Left lung (tissue), 4 donors: ENCODE measurements at regions not wholly inside any gene's neighbourhood (a gene's known extent, or its start where the extent isn't known, plus 50 kb on each side); places are given as distances from the start of the nearest gene placed in this dataset.

Experiments used
- ATAC-seq: fragments of 200-7000 bp; cut with Tn5 transposase; one replicate; pipeline ENCODE4 v1.9.1; 2020; ENCODE audit warnings: moderate library complexity
- DNase-seq, 4 donors: peaks; one replicate each; pipeline ENCODE4 v3.0.0-alpha.2; 2013 to 2020
- H3K27ac ChIP-seq, 2 donors: fragments of 200-600 bp; sonication (generic) in 1 of 2; one replicate each; pipeline versions ENCODE4 v1.5.0 to v1.8.0; 2020 to 2021
- H3K27me3 ChIP-seq, 2 donors: fragments of 200-600 bp; sonication (generic) in 1 of 2; one replicate each; pipeline versions ENCODE4 v1.5.0 to v1.8.0; 2020 to 2021
- H3K36me3 ChIP-seq, 2 donors: fragments of 200-600 bp; sonication (generic) in 1 of 2; one replicate each; pipeline versions ENCODE4 v1.5.0 to v1.8.0; 2020 to 2021
- H3K4me1 ChIP-seq, 2 donors: fragments of 200-600 bp; one replicate each; pipeline ENCODE4 v1.8.0; 2021
- H3K4me3 ChIP-seq, 2 donors: fragments of 200-600 bp; sonication (generic) in 1 of 2; one replicate each; pipeline versions ENCODE4 v1.5.0 to v1.8.0; 2020 to 2021; ENCODE audit warnings: mild to moderate bottlenecking in 1 of 2
- H3K9me3 ChIP-seq, 2 donors: fragments of 200-600 bp; sonication (generic) in 1 of 2; one replicate each; pipeline versions ENCODE4 v1.5.0 to v1.8.0; 2020 to 2021
- intact Hi-C, 2 donors: fragments of 100-400 bp; cut with DNase I; formaldehyde crosslinking; loops; one replicate each; pipeline versions ENCODE4 v1.11.2 to v1.14.2; 2022
- TF ChIP-seq, protein P1 (sequence below), 2 donors: fragments of 200-600 bp; sonication (generic) in 1 of 2; IDR thresholded peaks; one replicate each; pipeline versions ENCODE4 v1.5.0 to v1.8.0; 2021; ENCODE audit warnings: antibody characterized with exemption in 2 of 2
- donor health status: DM: no; HTN: yes; CAD: no.
- donor health status: DM: no; HTN: no; CAD: no.

DNA sequence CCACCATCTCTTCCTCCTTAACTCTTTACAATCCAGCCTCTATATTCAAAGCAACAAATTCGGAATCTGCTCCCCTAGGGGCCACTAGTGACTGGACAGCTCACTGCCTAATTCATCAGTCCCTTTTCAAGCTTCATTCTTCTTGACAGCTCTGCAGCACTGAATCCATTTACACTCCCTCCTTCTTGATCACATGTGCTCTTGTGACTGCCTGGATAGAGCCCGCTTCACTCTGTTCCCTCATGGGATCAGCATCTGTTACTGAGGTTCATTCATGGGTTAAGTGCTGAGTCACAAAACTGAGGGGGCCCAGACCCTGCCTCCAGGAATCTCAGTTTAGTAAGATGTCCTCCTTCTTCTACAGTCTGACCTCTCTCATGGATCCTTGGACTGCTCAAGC lies 81.5 kb downstream of the CYRIA start:
- Histone ChIP-seq H3K36me3 (peaks cover 0 to 6% of the 10 kb centered on the region in 2 donors), H3K27me3 (no peaks in the 10 kb centered on the region), H3K4me3 (no peak overlapping the region), H3K27ac (no peak overlapping the region), H3K9me3 (no peaks in the 10 kb centered on the region), H3K4me1 (peaks cover 0 to 23% of the 10 kb centered on the region in 2 donors)
- DNase-seq (no peak), ATAC-seq (no peak)
- intact Hi-C loops = no loop called here
- TF ChIP-seq, protein P1, sequence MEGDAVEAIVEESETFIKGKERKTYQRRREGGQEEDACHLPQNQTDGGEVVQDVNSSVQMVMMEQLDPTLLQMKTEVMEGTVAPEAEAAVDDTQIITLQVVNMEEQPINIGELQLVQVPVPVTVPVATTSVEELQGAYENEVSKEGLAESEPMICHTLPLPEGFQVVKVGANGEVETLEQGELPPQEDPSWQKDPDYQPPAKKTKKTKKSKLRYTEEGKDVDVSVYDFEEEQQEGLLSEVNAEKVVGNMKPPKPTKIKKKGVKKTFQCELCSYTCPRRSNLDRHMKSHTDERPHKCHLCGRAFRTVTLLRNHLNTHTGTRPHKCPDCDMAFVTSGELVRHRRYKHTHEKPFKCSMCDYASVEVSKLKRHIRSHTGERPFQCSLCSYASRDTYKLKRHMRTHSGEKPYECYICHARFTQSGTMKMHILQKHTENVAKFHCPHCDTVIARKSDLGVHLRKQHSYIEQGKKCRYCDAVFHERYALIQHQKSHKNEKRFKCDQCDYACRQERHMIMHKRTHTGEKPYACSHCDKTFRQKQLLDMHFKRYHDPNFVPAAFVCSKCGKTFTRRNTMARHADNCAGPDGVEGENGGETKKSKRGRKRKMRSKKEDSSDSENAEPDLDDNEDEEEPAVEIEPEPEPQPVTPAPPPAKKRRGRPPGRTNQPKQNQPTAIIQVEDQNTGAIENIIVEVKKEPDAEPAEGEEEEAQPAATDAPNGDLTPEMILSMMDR (IDR thresholded peaks at IDR 0.05) = no peak

DNA sequence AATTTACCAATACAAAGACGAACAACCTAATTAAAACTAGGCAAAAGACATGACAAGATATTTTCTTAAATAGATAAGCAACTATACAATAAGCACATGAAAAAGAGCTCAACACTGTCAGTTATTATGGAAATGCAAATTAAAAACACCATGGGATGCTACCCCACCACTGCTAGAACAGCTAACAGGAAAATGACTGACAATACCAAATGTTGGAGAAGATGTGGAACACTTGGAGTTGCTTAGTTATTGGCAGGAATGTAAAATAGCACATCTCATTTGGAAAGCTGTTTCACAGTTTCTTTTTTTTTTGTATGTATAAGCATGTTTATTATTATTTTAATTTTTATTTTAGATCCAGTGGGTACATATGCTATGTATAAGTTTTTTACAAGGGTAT lies 84.4 kb downstream of the CYRIA start:
- DNase-seq (no peak), ATAC-seq (no peak)
- Histone ChIP-seq H3K36me3 (no peaks in the 10 kb centered on the region), H3K27ac (no peak overlapping the region), H3K27me3 (no peaks in the 10 kb centered on the region), H3K9me3 (no peaks in the 10 kb centered on the region), H3K4me1 (peaks cover 0 to 23% of the 10 kb centered on the region in 2 donors), H3K4me3 (no peak overlapping the region)
- intact Hi-C loops = no loop called here
- TF ChIP-seq, protein P1 (IDR thresholded peaks at IDR 0.05) = no peak

DNA sequence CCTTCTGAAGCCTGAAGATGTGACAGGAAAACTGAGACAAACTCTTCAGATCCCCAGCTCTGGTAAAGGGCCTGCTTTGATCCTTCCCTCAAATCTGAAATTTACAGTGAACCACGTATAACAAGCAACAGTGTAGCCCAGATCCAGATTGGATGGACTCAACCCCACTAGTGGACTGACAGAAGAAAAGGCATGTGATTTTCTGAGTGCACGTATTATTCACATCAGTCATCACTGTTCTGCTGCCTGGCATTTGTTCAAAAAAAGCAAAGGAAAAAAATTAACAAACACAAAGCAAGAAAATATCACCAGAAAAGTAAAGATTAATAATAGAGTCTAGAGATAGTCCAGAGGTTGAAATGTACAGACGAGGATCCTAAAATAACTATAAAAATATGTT lies 87.6 kb downstream of the CYRIA start:
- intact Hi-C loops = no loop called here
- Histone ChIP-seq H3K9me3 (no peaks in the 10 kb centered on the region), H3K36me3 (no peaks in the 10 kb centered on the region), H3K4me3 (no peak overlapping the region), H3K4me1 (no peaks in the 10 kb centered on the region), H3K27me3 (no peaks in the 10 kb centered on the region), H3K27ac (no peak overlapping the region)
- ATAC-seq = no peak
- no peak for DNase-seq
- TF ChIP-seq, protein P1 (IDR thresholded peaks at IDR 0.05) = no peak

DNA sequence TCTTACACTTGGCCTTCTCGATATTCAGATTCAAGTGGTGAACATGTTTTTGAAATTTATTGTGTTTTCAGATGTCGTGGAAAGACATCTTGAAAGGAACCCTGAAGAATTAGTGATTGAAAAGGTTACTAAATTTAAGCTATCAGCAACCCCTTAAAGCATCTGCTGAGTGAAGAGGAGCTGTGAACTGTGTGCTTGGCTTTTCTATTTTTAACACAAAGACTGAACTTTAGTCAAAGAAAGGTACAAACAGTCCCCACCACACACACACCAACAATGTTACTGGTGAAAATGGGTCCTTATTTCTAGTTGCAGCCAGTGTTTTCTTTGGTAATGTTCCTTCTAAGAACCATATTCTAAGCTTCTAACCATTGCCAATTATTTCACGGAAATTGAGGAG lies 95.1 kb downstream of the CYRIA start:
- Histone ChIP-seq H3K27me3 (no peaks in the 10 kb centered on the region), H3K27ac (no peak overlapping the region), H3K36me3 (peaks cover 0 to 1% of the 10 kb centered on the region in 2 donors), H3K9me3 (no peaks in the 10 kb centered on the region), H3K4me3 (no peak overlapping the region), H3K4me1 (no peaks in the 10 kb centered on the region)
- ATAC-seq (no peak), DNase-seq (no peak)
- intact Hi-C loops = no loop called here
- TF ChIP-seq, protein P1 (IDR thresholded peaks at IDR 0.05) = no peak

DNA sequence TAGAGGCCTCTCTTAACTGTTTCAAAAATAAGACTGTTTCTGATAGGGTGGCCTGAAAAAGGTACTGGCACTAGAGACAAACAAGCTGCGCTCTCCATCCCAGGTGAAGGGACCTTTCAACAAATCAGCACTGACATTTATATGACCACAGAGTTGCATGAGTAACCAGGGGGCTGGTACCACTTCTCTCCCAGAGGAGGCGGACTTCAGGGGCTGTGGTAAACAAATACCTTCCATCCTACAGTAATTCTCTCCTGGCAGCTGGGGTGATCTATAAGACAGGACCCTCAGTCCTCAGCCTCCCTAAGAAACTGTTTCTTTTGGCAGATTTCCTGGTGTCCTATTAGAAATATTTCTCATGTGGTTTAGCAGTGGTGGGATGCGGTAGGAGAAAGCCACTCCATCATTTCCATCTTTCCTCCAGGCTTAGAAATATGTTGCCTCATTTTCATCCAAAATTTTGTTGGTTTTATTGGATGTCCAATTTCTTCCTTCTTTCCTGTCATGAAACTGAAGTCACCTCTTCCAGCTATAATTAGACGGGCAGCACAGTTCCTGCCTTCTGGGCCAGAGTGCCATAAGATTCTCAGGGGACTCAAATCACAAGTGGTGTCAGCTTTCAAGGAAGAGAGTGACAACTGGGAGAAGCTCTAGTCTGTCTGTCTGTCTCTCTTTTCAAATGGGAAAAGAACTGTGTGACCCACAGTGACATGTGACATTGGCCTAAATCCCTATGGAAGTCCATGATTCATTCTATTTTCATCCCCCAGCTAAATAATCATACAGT lies 96.4 kb downstream of the CYRIA start:
- Histone ChIP-seq H3K27ac (no peak overlapping the region), H3K27me3 (no peaks in the 10 kb centered on the region), H3K4me1 (no peaks in the 10 kb centered on the region), H3K9me3 (no peaks in the 10 kb centered on the region), H3K36me3 (peaks cover 0 to 12% of the 10 kb centered on the region in 2 donors), H3K4me3 (no peak overlapping the region)
- DNase-seq (no peak), ATAC-seq (no peak)
- TF ChIP-seq, protein P1 (IDR thresholded peaks at IDR 0.05) = no peak
- intact Hi-C loops = no loop called here
